ENCODE measurements at regions not wholly inside any gene's neighbourhood (a gene's known extent, or its start where the extent isn't known, plus 50 kb on each side); places are given as distances from the start of the nearest gene placed in this dataset.

GRCh38 chr6:82084324-82084920 lies 163.1 kb downstream of the IBTK start:
- Histone ChIP-seq H2AFZ (ENCODE audit: low read length) (no peak overlapping the region), H3K9me3 (ENCODE audit: insufficient read depth in 2 of 2, low read depth in 1 of 2, low read length in 1 of 2) (no peaks in the 10 kb centered on the region), H3K79me2 (ENCODE audit: control insufficient read depth in 1 of 2, insufficient read depth in 2 of 2, low read length in 2 of 2) (no peaks in the 10 kb centered on the region), H2BK12ac (ENCODE audit: low read depth, low read length) (no peak overlapping the region), H3K36me3 (ENCODE audit: control insufficient read depth in 2 of 4, insufficient read depth in 4 of 4, low read length in 3 of 4) (no peaks in the 10 kb centered on the region), H2BK15ac (ENCODE audit: low read length) (no peak overlapping the region), H4K8ac (ENCODE audit: extremely low read depth, insufficient read depth, low read length) (no peak overlapping the region), H3K14ac (ENCODE audit: insufficient read length) (no peak overlapping the region), H2AK5ac (ENCODE audit: low read depth, low read length) (no peak overlapping the region), H3K9ac (replicated peaks in 1 of 4; ENCODE audit: extremely low read depth in 1 of 4, low read depth in 3 of 4, low read length in 3 of 4) (no peak overlapping the region), H3K56ac (replicated peaks; ENCODE audit: insufficient read length, low read depth, low read length) (no peak overlapping the region), H3K4me3 (ENCODE audit: extremely low read depth in 1 of 4, insufficient read depth in 2 of 4, low read depth in 3 of 4, low read length in 4 of 4) (no peak overlapping the region), H3K23ac (ENCODE audit: insufficient read length) (no peak overlapping the region), H4K20me1 (replicated peaks in 1 of 2; ENCODE audit: control insufficient read depth in 1 of 2, insufficient read depth in 2 of 2, low read length in 2 of 2) (no peaks in the 10 kb centered on the region), H4K5ac (ENCODE audit: insufficient read length, low read depth, low read length) (no peak overlapping the region), H3K4ac (replicated peaks; ENCODE audit: insufficient read length, low read depth, low read length) (no peak overlapping the region), H4K91ac (replicated peaks; ENCODE audit: insufficient read length, low read length) (no peak overlapping the region), H2BK120ac (replicated peaks; ENCODE audit: low read depth, low read length) (no peak overlapping the region), H3K23me2 (ENCODE audit: low read depth, low read length) (no peaks in the 10 kb centered on the region), H3K79me1 (ENCODE audit: low read depth, low read length) (no peaks in the 10 kb centered on the region), H2BK20ac (ENCODE audit: low read length) (no peak overlapping the region), H2BK5ac (ENCODE audit: low read depth, low read length) (no peak overlapping the region), H3K4me1 (replicated peaks in 1 of 4; ENCODE audit: control insufficient read depth in 3 of 4, insufficient read depth in 4 of 4, low read length in 3 of 4) (no peaks in the 10 kb centered on the region), H3K27me3 (replicated peaks in 1 of 4; ENCODE audit: control insufficient read depth in 3 of 4, extremely low read depth in 1 of 4, insufficient read depth in 3 of 4, low read length in 3 of 4) (no peaks in the 10 kb centered on the region), H3K18ac (ENCODE audit: extremely low read depth, low read length) (no peak overlapping the region), H3K4me2 (ENCODE audit: insufficient read depth in 1 of 2, low read depth in 2 of 2, low read length in 2 of 2) (no peak overlapping the region), H3K27ac (ENCODE audit: low read depth, low read length) (no peak overlapping the region)
- CTCF ChIA-PET (ENCODE audit: partially characterized antibody), result no interaction called here
- POLR2A ChIA-PET (ENCODE audit: partially characterized antibody), result no interaction called here
- TF ChIP-seq CHD1 (IDR thresholded peaks at IDR 0.05; ENCODE audit: low read depth, low read length) (no peak), NANOG (IDR thresholded peaks at IDR 0.05; ENCODE audit: insufficient read depth, low read depth, low read length, poor library complexity, severe bottlenecking) (no peak), MAFK (IDR thresholded peaks at IDR 0.05; ENCODE audit: low read depth, low read length) (no peak), RNF2 (IDR thresholded peaks at IDR 0.05; ENCODE audit: borderline replicate concordance, low read depth, low read length, missing control alignments, poor library complexity, severe bottlenecking) (no peak), SP2 (IDR thresholded peaks at IDR 0.05; ENCODE audit: low read length) (no peak), USF2 (IDR thresholded peaks at IDR 0.05; ENCODE audit: low read length) (no peak), BACH1 (IDR thresholded peaks at IDR 0.05; ENCODE audit: low read length) (no peak), RBBP5 (IDR thresholded peaks at IDR 0.05; ENCODE audit: borderline replicate concordance, low read depth, low read length) (no peak)
- TF ChIP-seq, protein P1, sequence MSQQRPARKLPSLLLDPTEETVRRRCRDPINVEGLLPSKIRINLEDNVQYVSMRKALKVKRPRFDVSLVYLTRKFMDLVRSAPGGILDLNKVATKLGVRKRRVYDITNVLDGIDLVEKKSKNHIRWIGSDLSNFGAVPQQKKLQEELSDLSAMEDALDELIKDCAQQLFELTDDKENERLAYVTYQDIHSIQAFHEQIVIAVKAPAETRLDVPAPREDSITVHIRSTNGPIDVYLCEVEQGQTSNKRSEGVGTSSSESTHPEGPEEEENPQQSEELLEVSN (IDR thresholded peaks at IDR 0.05), result no peak
- FAIRE-seq, result no peak
- 88% methylated on average over 2 of the region's 2 CpGs; no CpG with 5 or more reads in 1 of the 2 experiments for WGBS, 2 experiments (ENCODE audit: extremely low coverage in 1 of 2, insufficient coverage in 1 of 2, insufficient read length in 1 of 2, insufficient replicate concordance in 2 of 2, low coverage in 1 of 2, low lambda C conversion rate in 2 of 2, missing lambda C conversion rate in 1 of 2)
- DNase-seq (ENCODE audit: low read depth in 1 of 2, low spot score in 2 of 2), result no peak

Measured in H1 (cell line).